ENCODE measurements at regions not wholly inside any gene's neighbourhood (a gene's known extent, or its start where the extent isn't known, plus 50 kb on each side); places are given as distances from the start of the nearest gene placed in this dataset.

GRCh38 chr16:13510425-13511151 is 409.4 kb upstream of the ERCC4 start:
- DNase-seq (ENCODE audit: low spot score in 2 of 2) (no peak), ATAC-seq (replicated peaks; ENCODE audit: extremely low read depth, poor library complexity, severe bottlenecking) (no peak)
- Mint-ChIP-seq H3K27ac (ENCODE audit: low read depth) (no peak overlapping the region), H3K9me3 (peaks cover 11% of the 10 kb centered on the region), H3K27me3 (no peaks in the 10 kb centered on the region), H3K4me3 (no peak overlapping the region), H3K4me1 (no peaks in the 10 kb centered on the region), H3K36me3 (ENCODE audit: insufficient read depth) (no peaks in the 10 kb centered on the region)

GRCh38 chr16:13517841-13518240 is 402.1 kb upstream of the ERCC4 start:
- ATAC-seq (replicated peaks; ENCODE audit: extremely low read depth, poor library complexity, severe bottlenecking) = no peak
- no peaks in the 10 kb centered on the region for H3K4me1 Mint-ChIP-seq
- no peak overlapping the region for H3K4me3 Mint-ChIP-seq
- no peaks in the 10 kb centered on the region for H3K36me3 Mint-ChIP-seq (ENCODE audit: insufficient read depth)
- no peak overlapping the region for H3K27ac Mint-ChIP-seq (ENCODE audit: low read depth)
- no peaks in the 10 kb centered on the region for H3K27me3 Mint-ChIP-seq
- H3K9me3 Mint-ChIP-seq = peaks cover 26% of the 10 kb centered on the region
- DNase-seq (ENCODE audit: low spot score in 2 of 2) = no peak

GRCh38 chr16:13519871-13520270 is 400.1 kb upstream of the ERCC4 start:
- ATAC-seq (replicated peaks; ENCODE audit: extremely low read depth, poor library complexity, severe bottlenecking) (no peak), DNase-seq (ENCODE audit: low spot score in 2 of 2) (no peak)
- Mint-ChIP-seq H3K27ac (ENCODE audit: low read depth) (no peak overlapping the region), H3K9me3 (peaks cover 26% of the 10 kb centered on the region), H3K4me3 (no peak overlapping the region), H3K4me1 (no peaks in the 10 kb centered on the region), H3K36me3 (ENCODE audit: insufficient read depth) (no peaks in the 10 kb centered on the region), H3K27me3 (no peaks in the 10 kb centered on the region)

GRCh38 chr16:13521356-13521755 is 398.6 kb upstream of the ERCC4 start:
- peaks cover 21% of the 10 kb centered on the region for H3K9me3 Mint-ChIP-seq
- ATAC-seq (replicated peaks; ENCODE audit: extremely low read depth, poor library complexity, severe bottlenecking) (no peak), DNase-seq (ENCODE audit: low spot score in 2 of 2) (no peak)
- no peak overlapping the region for H3K4me3 Mint-ChIP-seq
- no peaks in the 10 kb centered on the region for H3K27me3 Mint-ChIP-seq
- H3K4me1 Mint-ChIP-seq = no peaks in the 10 kb centered on the region
- no peaks in the 10 kb centered on the region for H3K36me3 Mint-ChIP-seq (ENCODE audit: insufficient read depth)
- H3K27ac Mint-ChIP-seq (ENCODE audit: low read depth) = no peak overlapping the region

- H3K4me1 Mint-ChIP-seq = no peaks in the 10 kb centered on the region
Measured at GRCh38 chr16:13527332-13527731, 392.6 kb upstream of the ERCC4 start.

GRCh38 chr16:13528691-13529090 is 391.3 kb upstream of the ERCC4 start:
- H3K4me3 Mint-ChIP-seq = no peak overlapping the region

More at GRCh38 chr16:13527332-13527731, 392.6 kb upstream of the ERCC4 start:
- H3K4me3 Mint-ChIP-seq = no peak overlapping the region
- ATAC-seq (replicated peaks; ENCODE audit: extremely low read depth, poor library complexity, severe bottlenecking) (no peak), DNase-seq (ENCODE audit: low spot score in 2 of 2) (no peak)
- H3K27ac Mint-ChIP-seq (ENCODE audit: low read depth) = no peak overlapping the region
- H3K36me3 Mint-ChIP-seq (ENCODE audit: insufficient read depth) = no peaks in the 10 kb centered on the region
- H3K9me3 Mint-ChIP-seq = peaks cover 6% of the 10 kb centered on the region
- H3K27me3 Mint-ChIP-seq = no peaks in the 10 kb centered on the region

GRCh38 chr16:13529193-13529982 is 390.6 kb upstream of the ERCC4 start:
- no peaks in the 10 kb centered on the region for H3K36me3 Mint-ChIP-seq (ENCODE audit: insufficient read depth)
- H3K27ac Mint-ChIP-seq (ENCODE audit: low read depth) = no peak overlapping the region
- no peak overlapping the region for H3K4me3 Mint-ChIP-seq
- DNase-seq (ENCODE audit: low spot score in 2 of 2) = no peak
- peaks cover 10% of the 10 kb centered on the region for H3K9me3 Mint-ChIP-seq
- no peak for ATAC-seq (replicated peaks; ENCODE audit: extremely low read depth, poor library complexity, severe bottlenecking)
- no peaks in the 10 kb centered on the region for H3K27me3 Mint-ChIP-seq
- no peaks in the 10 kb centered on the region for H3K4me1 Mint-ChIP-seq

More at GRCh38 chr16:13528691-13529090, 391.3 kb upstream of the ERCC4 start:
- Mint-ChIP-seq H3K36me3 (ENCODE audit: insufficient read depth) (no peaks in the 10 kb centered on the region), H3K27ac (ENCODE audit: low read depth) (no peak overlapping the region), H3K4me1 (no peaks in the 10 kb centered on the region), H3K9me3 (peaks cover 10% of the 10 kb centered on the region), H3K27me3 (no peaks in the 10 kb centered on the region)
- no peak for DNase-seq (ENCODE audit: low spot score in 2 of 2)
- ATAC-seq (replicated peaks; ENCODE audit: extremely low read depth, poor library complexity, severe bottlenecking) = no peak

GRCh38 chr16:13540771-13541170 is 379.2 kb upstream of the ERCC4 start:
- DNase-seq (ENCODE audit: low spot score in 2 of 2) (no peak), ATAC-seq (replicated peaks; ENCODE audit: extremely low read depth, poor library complexity, severe bottlenecking) (no peak)
- Mint-ChIP-seq H3K4me3 (no peak overlapping the region), H3K4me1 (no peaks in the 10 kb centered on the region), H3K27ac (ENCODE audit: low read depth) (no peak overlapping the region), H3K27me3 (no peaks in the 10 kb centered on the region), H3K9me3 (peaks cover 12% of the 10 kb centered on the region), H3K36me3 (ENCODE audit: insufficient read depth) (no peaks in the 10 kb centered on the region)

GRCh38 chr16:13542284-13542683 is 377.7 kb upstream of the ERCC4 start:
- DNase-seq (ENCODE audit: low spot score in 2 of 2) (no peak), ATAC-seq (replicated peaks; ENCODE audit: extremely low read depth, poor library complexity, severe bottlenecking) (no peak)
- Mint-ChIP-seq H3K27ac (ENCODE audit: low read depth) (no peak overlapping the region), H3K27me3 (no peaks in the 10 kb centered on the region), H3K4me3 (no peak overlapping the region), H3K9me3 (peaks cover 6% of the 10 kb centered on the region), H3K36me3 (ENCODE audit: insufficient read depth) (no peaks in the 10 kb centered on the region), H3K4me1 (no peaks in the 10 kb centered on the region)

- H3K36me3 Mint-ChIP-seq (ENCODE audit: insufficient read depth) = no peaks in the 10 kb centered on the region
- H3K27ac Mint-ChIP-seq (ENCODE audit: low read depth) = no peak overlapping the region
- peaks cover 6% of the 10 kb centered on the region for H3K9me3 Mint-ChIP-seq
- DNase-seq (ENCODE audit: low spot score in 2 of 2) (no peak), ATAC-seq (replicated peaks; ENCODE audit: extremely low read depth, poor library complexity, severe bottlenecking) (no peak)
- H3K4me3 Mint-ChIP-seq = no peak overlapping the region
- H3K4me1 Mint-ChIP-seq = no peaks in the 10 kb centered on the region
- H3K27me3 Mint-ChIP-seq = no peaks in the 10 kb centered on the region
Measured at GRCh38 chr16:13543850-13544249, 376.1 kb upstream of the ERCC4 start.

- no peaks in the 10 kb centered on the region for H3K4me1 Mint-ChIP-seq
- no peaks in the 10 kb centered on the region for H3K27me3 Mint-ChIP-seq
- ATAC-seq (replicated peaks; ENCODE audit: extremely low read depth, poor library complexity, severe bottlenecking) (no peak), DNase-seq (ENCODE audit: low spot score in 2 of 2) (no peak)
- no peaks in the 10 kb centered on the region for H3K36me3 Mint-ChIP-seq (ENCODE audit: insufficient read depth)
- no peak overlapping the region for H3K27ac Mint-ChIP-seq (ENCODE audit: low read depth)
- H3K9me3 Mint-ChIP-seq = peaks cover 6% of the 10 kb centered on the region
- H3K4me3 Mint-ChIP-seq = no peak overlapping the region
Measured at GRCh38 chr16:13545271-13545670, 374.7 kb upstream of the ERCC4 start.

- Mint-ChIP-seq H3K4me3 (no peak overlapping the region), H3K27ac (ENCODE audit: low read depth) (no peak overlapping the region), H3K9me3 (peaks cover 6% of the 10 kb centered on the region), H3K4me1 (no peaks in the 10 kb centered on the region), H3K36me3 (ENCODE audit: insufficient read depth) (no peaks in the 10 kb centered on the region), H3K27me3 (no peaks in the 10 kb centered on the region)
- ATAC-seq (replicated peaks; ENCODE audit: extremely low read depth, poor library complexity, severe bottlenecking) = no peak
- DNase-seq (ENCODE audit: low spot score in 2 of 2) = no peak
Measured at GRCh38 chr16:13550254-13550653, 369.7 kb upstream of the ERCC4 start.
